HepG2 (cell line): ENCODE measurements at regions not wholly inside any gene's neighbourhood (a gene's known extent, or its start where the extent isn't known, plus 50 kb on each side); places are given as distances from the start of the nearest gene placed in this dataset.

Experiments
- CEBPB ChIP-seq: IDR thresholded peaks from 2 replicates; pipeline ENCODE4 v1.6.1; 2011; ENCODE audit warnings: low read depth, low read length, improper control_type of control experiment, borderline replicate concordance
- JUN ChIP-seq: sonication (generic); formaldehyde crosslinking; IDR thresholded peaks from 2 replicates; pipeline ENCODE4 v1.4.0; 2020; ENCODE audit warnings: mild to moderate bottlenecking, missing genetic modification reagents
- ONECUT2 ChIP-seq: sonication (generic); formaldehyde crosslinking; IDR thresholded peaks from 2 replicates; pipeline ENCODE4 v1.4.0; 2020; ENCODE audit warnings: missing genetic modification reagents

DNA sequence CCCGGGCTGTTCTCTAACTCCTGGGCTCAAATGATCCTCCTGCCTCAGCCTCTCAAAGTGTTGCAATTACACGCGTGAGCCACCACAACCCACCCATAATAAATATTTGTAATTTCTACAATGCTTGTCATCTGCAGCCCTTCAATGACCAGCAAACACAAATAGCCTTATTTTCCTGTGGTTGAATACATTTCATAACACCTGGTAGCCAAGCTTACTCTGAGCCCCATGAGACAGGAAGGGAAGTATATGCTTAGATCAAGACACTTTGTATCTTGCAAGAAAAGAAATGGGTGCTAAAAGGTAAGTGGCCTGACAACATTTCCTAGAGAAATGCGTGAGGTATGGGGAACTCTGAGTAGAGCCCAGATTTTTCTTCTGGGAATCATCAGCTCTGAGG is 56.9 kb upstream of the PDGFRA start:
- TF ChIP-seq JUN (CRISPR knock-in tag) (no peak), ONECUT2 (CRISPR knock-in tag) (no peak), CEBPB (no peak)
